Endothelial cell of umbilical vein (primary cell): ENCODE measurements at regions not wholly inside any gene's neighbourhood (a gene's known extent, or its start where the extent isn't known, plus 50 kb on each side); places are given as distances from the start of the nearest gene placed in this dataset.

Source experiments
- BruUV-seq: library from RNA; stranded (reverse); fragments of 400-500 nt; replicated peaks from 2 replicates; lab custom pipeline; 2021; lab: Mats Ljungman, UMichigan
- CTCF ChIA-PET: fragments of 300-600, 350-600 bp; sonication (Branson Sonifier 250); formaldehyde crosslinking; loops from one replicate; lab custom pipeline; 2021; ENCODE audit warnings: antibody characterized with exemption, inconsistent platforms; lab: Charles Lee
- POLR2A ChIA-PET: fragments of 300-600, 350-600 bp; sonication (Branson Sonifier 250); formaldehyde crosslinking; loops from one replicate; lab custom pipeline; 2021; ENCODE audit warnings: antibody characterized with exemption, inconsistent platforms; lab: Charles Lee
- DNase-seq: peaks from one replicate; pipeline ENCODE4 v3.0.0-alpha.2; 2011; ENCODE audit warnings: low read depth, low spot score
- FAIRE-seq: peaks from 2 replicates; lab custom pipeline; 2011; peaks lifted over from hg19 to GRCh38; lab: Jason Lieb, UNC
- H2AFZ ChIP-seq: 2 replicates; pipeline ENCODE4 v1.6.0; 2012; ENCODE audit warnings: low read depth, low read length, control low read depth, inconsistent platforms
- H3K27ac ChIP-seq: 2 replicates; pipeline ENCODE4 v1.5.1; 2011; ENCODE audit warnings: low read depth, mild to moderate bottlenecking, control low read depth, low read length, moderate library complexity; ENCODE audit not compliant: insufficient read depth
- H3K27me3 ChIP-seq, 2 experiments: 2 replicates each; pipeline versions ENCODE4 v1.6.0 to v1.6.1; 2011; ENCODE audit warnings: low read length in 2 of 2, mixed read lengths in 1 of 2; ENCODE audit not compliant: control insufficient read depth in 2 of 2, insufficient read depth in 2 of 2
- H3K36me3 ChIP-seq, 2 experiments: 2 replicates in 1 of 2; 3 replicates in 1 of 2; pipeline ENCODE4 v1.5.1; 2011; ENCODE audit warnings: low read length in 2 of 2, mild to moderate bottlenecking in 1 of 2, moderate library complexity in 1 of 2; ENCODE audit not compliant: control insufficient read depth in 2 of 2, insufficient read depth in 2 of 2; ENCODE audit errors: extremely low read depth in 1 of 2
- H3K4me1 ChIP-seq: 3 replicates; pipeline ENCODE4 v1.5.1; 2011; ENCODE audit warnings: mild to moderate bottlenecking, low read length; ENCODE audit not compliant: control insufficient read depth, insufficient read depth; ENCODE audit errors: extremely low read depth
- H3K4me2 ChIP-seq: 2 replicates; pipeline ENCODE4 v1.6.1; 2011; ENCODE audit warnings: low read length, control low read depth, mixed read lengths; ENCODE audit not compliant: insufficient read depth
- H3K4me3 ChIP-seq, 3 experiments: fragments of 200-600 bp in 1 of 3; sonication (generic), shearing (Covaris generic) in 1 of 3; replicated peaks in 1 of 3; 2 replicates each; pipeline ENCODE4 v1.5.1; 2011 to 2016; ENCODE audit warnings: control low read depth in 3 of 3, low read length in 3 of 3, mild to moderate bottlenecking in 2 of 3, inconsistent platforms in 1 of 3, low read depth in 1 of 3, moderate library complexity in 1 of 3; ENCODE audit not compliant: insufficient read depth in 1 of 3
- H3K79me2 ChIP-seq: 2 replicates; pipeline ENCODE4 v1.6.0; 2012; ENCODE audit warnings: low read length, inconsistent platforms; ENCODE audit not compliant: control insufficient read depth, insufficient read depth
- H3K9ac ChIP-seq: replicated peaks from 2 replicates; pipeline ENCODE3; 2011; ENCODE audit warnings: low read length, control low read depth; ENCODE audit not compliant: insufficient read depth; ENCODE audit errors: extremely low read depth
- H3K9me1 ChIP-seq: replicated peaks from 3 replicates; pipeline ENCODE4 v1.6.0; 2011; ENCODE audit warnings: mild to moderate bottlenecking, low read length; ENCODE audit not compliant: control insufficient read depth, insufficient read depth; ENCODE audit errors: extremely low read depth
- H3K9me3 ChIP-seq: replicated peaks from 2 replicates; pipeline ENCODE4 v1.5.1; 2012; ENCODE audit warnings: low read length, inconsistent platforms; ENCODE audit not compliant: control insufficient read depth, insufficient read depth
- H4K20me1 ChIP-seq: replicated peaks from 2 replicates; pipeline ENCODE3; 2011; ENCODE audit warnings: mild to moderate bottlenecking, low read length; ENCODE audit not compliant: control insufficient read depth, insufficient read depth; ENCODE audit errors: extremely low read depth
- CTCF ChIP-seq, 2 donors: IDR thresholded peaks; 1 replicate in 1 of 2; 2 replicates in 1 of 2; pipeline ENCODE4 v1.5.1; 2011; ENCODE audit warnings: low read length in 2 of 2, mild to moderate bottlenecking in 2 of 2, moderate library complexity in 2 of 2, control low read depth in 1 of 2, inconsistent platforms in 1 of 2, low read depth in 1 of 2; ENCODE audit not compliant: insufficient read depth in 1 of 2; ENCODE audit errors: extremely low read depth in 1 of 2
- EZH2 ChIP-seq: IDR thresholded peaks from 2 replicates; pipeline ENCODE4 v1.6.1; 2012; ENCODE audit warnings: borderline replicate concordance, low read depth, mild to moderate bottlenecking, moderate library complexity, low read length, inconsistent platforms; ENCODE audit not compliant: severe bottlenecking
- GATA2 ChIP-seq: IDR thresholded peaks from 2 replicates; pipeline ENCODE4 v1.7.0; 2011; ENCODE audit warnings: low read depth, mild to moderate bottlenecking, moderate library complexity, mixed read lengths, low read length; ENCODE audit not compliant: insufficient read length, insufficient read depth
- JUN ChIP-seq: IDR thresholded peaks from 2 replicates; pipeline ENCODE4 v1.6.1; 2011; ENCODE audit warnings: borderline replicate concordance, low read depth; ENCODE audit not compliant: insufficient read length, insufficient read depth
- MAX ChIP-seq: IDR thresholded peaks from 2 replicates; pipeline ENCODE4 v1.6.1; 2011; ENCODE audit not compliant: insufficient read depth, insufficient read length
- MYC ChIP-seq: IDR thresholded peaks from one replicate; pipeline ENCODE4 v1.6.1; 2011; ENCODE audit warnings: mild to moderate bottlenecking, low read depth, low read length
- POLR2A ChIP-seq: IDR thresholded peaks from 2 replicates; pipeline ENCODE4 v1.6.1; 2012; ENCODE audit warnings: low read depth, mild to moderate bottlenecking, control low read depth, low read length
- POLR2AphosphoS5 ChIP-seq: IDR thresholded peaks from 2 replicates; pipeline ENCODE4 v1.6.1; 2012; ENCODE audit warnings: low read depth, mild to moderate bottlenecking, control low read depth, low read length, moderate library complexity; ENCODE audit not compliant: insufficient read depth
- dilution Hi-C: fragments of 300-500 bp; cut with MboI; formaldehyde crosslinking; loops from one replicate; pipeline ENCODE4 v1.15.0; 2019; ENCODE audit warnings: low sequenced_read_pairs; ENCODE audit not compliant: extremely low pct_ligation_motif_present
- intact Hi-C: fragments of 100-400 bp; cut with micrococcal nuclease; formaldehyde crosslinking; loops from one replicate; pipeline ENCODE4 v1.10.0; 2022

- FAIRE-seq: no peak
Observed at GRCh38 chr18:77374446-77374805, 124.8 kb downstream of the GALR1 start.

More at GRCh38 chr18:77374446-77374805, 124.8 kb downstream of the GALR1 start:
- H3K27me3 ChIP-seq: no peaks in the 10 kb centered on the region
- DNase-seq: no peak
- H2AFZ ChIP-seq: no peak overlapping the region
- H3K4me1 ChIP-seq: no peaks in the 10 kb centered on the region
- POLR2A ChIA-PET: no interaction called here
- H3K9ac ChIP-seq: no peak overlapping the region
- H3K79me2 ChIP-seq: no peaks in the 10 kb centered on the region
- H3K27ac ChIP-seq: no peak overlapping the region
- no peak for TF ChIP-seq MYC
- TF ChIP-seq POLR2AphosphoS5: no peak
- TF ChIP-seq POLR2A: no peak
- no peak for TF ChIP-seq CTCF (IDR thresholded peaks at IDR 0.05; ENCODE audit: extremely low read depth in 1 of 2, insufficient read depth in 1 of 2, low read depth in 1 of 2, low read length in 2 of 2)
- no peak for TF ChIP-seq JUN
- no peak for TF ChIP-seq GATA2
- TF ChIP-seq EZH2: no peak
- no peak for TF ChIP-seq MAX
- H3K36me3 ChIP-seq: no peaks in the 10 kb centered on the region
- H3K9me1 ChIP-seq: no peaks in the 10 kb centered on the region
- no TSS peak for BruUV-seq
- H3K4me3 ChIP-seq: no peak overlapping the region
- intact Hi-C loops: no loop called here
- CTCF ChIA-PET: no interaction called here
- peaks cover 10% of the 10 kb centered on the region for H3K9me3 ChIP-seq
- H4K20me1 ChIP-seq: no peaks in the 10 kb centered on the region
- dilution Hi-C loops: no loop called here
- no peak overlapping the region for H3K4me2 ChIP-seq
